ENCODE measurements at regions not wholly inside any gene's neighbourhood (a gene's known extent, or its start where the extent isn't known, plus 50 kb on each side); places are given as distances from the start of the nearest gene placed in this dataset.

- no peaks in the 10 kb centered on the region for H3K27me3 ChIP-seq
- no peak for TF ChIP-seq POLR2A (IDR thresholded peaks at IDR 0.05)
- TF ChIP-seq CTCF (IDR thresholded peaks at IDR 0.05): no peak
- no peak for DNase-seq
- no peak overlapping the region for H3K4me3 ChIP-seq
- H3K36me3 ChIP-seq: no peaks in the 10 kb centered on the region
- H3K9me3 ChIP-seq: no peaks in the 10 kb centered on the region
- intact Hi-C loops (cut with DNase I): no loop called here
- H3K4me1 ChIP-seq: no peaks in the 10 kb centered on the region
- no peak overlapping the region for H3K27ac ChIP-seq
- no peak for ATAC-seq
Measured at GRCh38 chr13:50729177-50729576, 114.3 kb downstream of the DLEU7 start.

GRCh38 chr13:50730496-50731351 lies 112.8 kb downstream of the DLEU7 start:
- intact Hi-C loops (cut with DNase I): no loop called here
- ATAC-seq: no peak
- Histone ChIP-seq H3K27me3 (no peaks in the 10 kb centered on the region), H3K4me1 (no peaks in the 10 kb centered on the region), H3K9me3 (no peaks in the 10 kb centered on the region), H3K4me3 (no peak overlapping the region), H3K27ac (no peak overlapping the region), H3K36me3 (no peaks in the 10 kb centered on the region)
- DNase-seq: no peak
- 78% methylated on average over 4 of the region's 4 CpGs for WGBS (ENCODE audit: insufficient coverage, low coverage, low lambda C conversion rate, missing lambda C conversion rate)
- TF ChIP-seq POLR2A (IDR thresholded peaks at IDR 0.05) (no peak), CTCF (IDR thresholded peaks at IDR 0.05) (no peak)

GRCh38 chr13:50731400-50731799 lies 112.1 kb downstream of the DLEU7 start:
- no peak overlapping the region for H3K4me3 ChIP-seq
- DNase-seq: no peak
- no peaks in the 10 kb centered on the region for H3K36me3 ChIP-seq
- no peaks in the 10 kb centered on the region for H3K4me1 ChIP-seq
- H3K9me3 ChIP-seq: no peaks in the 10 kb centered on the region
- intact Hi-C loops (cut with DNase I): no loop called here
- no peaks in the 10 kb centered on the region for H3K27me3 ChIP-seq
- no peak for TF ChIP-seq POLR2A (IDR thresholded peaks at IDR 0.05)
- no peak for TF ChIP-seq CTCF (IDR thresholded peaks at IDR 0.05)
- no peak overlapping the region for H3K27ac ChIP-seq
- no peak for ATAC-seq

- WGBS (ENCODE audit: insufficient coverage, low coverage, low lambda C conversion rate, missing lambda C conversion rate): 88% methylated on average over 3 of the region's 3 CpGs
- Histone ChIP-seq H3K27me3 (no peaks in the 10 kb centered on the region), H3K4me1 (no peaks in the 10 kb centered on the region), H3K9me3 (no peaks in the 10 kb centered on the region), H3K27ac (no peak overlapping the region), H3K36me3 (no peaks in the 10 kb centered on the region), H3K4me3 (no peak overlapping the region)
- ATAC-seq (no peak), DNase-seq (no peak)
- intact Hi-C loops (cut with DNase I): no loop called here
- TF ChIP-seq CTCF (IDR thresholded peaks at IDR 0.05) (no peak), POLR2A (IDR thresholded peaks at IDR 0.05) (no peak)
Measured at GRCh38 chr13:50732712-50733111, 110.8 kb downstream of the DLEU7 start.

- no peaks in the 10 kb centered on the region for H3K36me3 ChIP-seq
- H3K27ac ChIP-seq: no peak overlapping the region
- TF ChIP-seq CTCF (IDR thresholded peaks at IDR 0.05): no peak
- no peak for TF ChIP-seq POLR2A (IDR thresholded peaks at IDR 0.05)
- H3K9me3 ChIP-seq: no peaks in the 10 kb centered on the region
- intact Hi-C loops (cut with DNase I): no loop called here
- WGBS (ENCODE audit: insufficient coverage, low coverage, low lambda C conversion rate, missing lambda C conversion rate): 54% methylated on average over 3 of the region's 3 CpGs
- DNase-seq: no peak
- no peak for ATAC-seq
- H3K4me3 ChIP-seq: no peak overlapping the region
- no peaks in the 10 kb centered on the region for H3K4me1 ChIP-seq
- no peaks in the 10 kb centered on the region for H3K27me3 ChIP-seq
Measured at GRCh38 chr13:50733392-50733791, 110.1 kb downstream of the DLEU7 start.
